Tibial nerve (tissue), 4 donors: ENCODE measurements at regions not wholly inside any gene's neighbourhood (a gene's known extent, or its start where the extent isn't known, plus 50 kb on each side); places are given as distances from the start of the nearest gene placed in this dataset.

Experiments
- EP300 ChIP-seq, 2 donors: sonication (generic); formaldehyde crosslinking; IDR thresholded peaks; one replicate each; pipeline ENCODE4 v1.6.1; 2017; ENCODE audit warnings: antibody characterized with exemption in 2 of 2, mild to moderate bottlenecking in 1 of 2
- POLR2A ChIP-seq, 2 donors: fragments of 450-650 bp; IDR thresholded peaks; one replicate each; pipeline ENCODE4 v1.6.1; 2017; ENCODE audit warnings: antibody characterized with exemption in 2 of 2, mild to moderate bottlenecking in 2 of 2, moderate library complexity in 2 of 2
- TF ChIP-seq, protein P1 (sequence below), 5 experiments: fragments of 200-600 bp in 3 of 5; fragments of 450-650 bp in 2 of 5; sonication (generic) in 3 of 5; IDR thresholded peaks; one replicate each; pipeline ENCODE4 v1.5.1; 2016 to 2019; ENCODE audit warnings: antibody characterized with exemption in 5 of 5, mild to moderate bottlenecking in 3 of 5, moderate library complexity in 2 of 5

DNA sequence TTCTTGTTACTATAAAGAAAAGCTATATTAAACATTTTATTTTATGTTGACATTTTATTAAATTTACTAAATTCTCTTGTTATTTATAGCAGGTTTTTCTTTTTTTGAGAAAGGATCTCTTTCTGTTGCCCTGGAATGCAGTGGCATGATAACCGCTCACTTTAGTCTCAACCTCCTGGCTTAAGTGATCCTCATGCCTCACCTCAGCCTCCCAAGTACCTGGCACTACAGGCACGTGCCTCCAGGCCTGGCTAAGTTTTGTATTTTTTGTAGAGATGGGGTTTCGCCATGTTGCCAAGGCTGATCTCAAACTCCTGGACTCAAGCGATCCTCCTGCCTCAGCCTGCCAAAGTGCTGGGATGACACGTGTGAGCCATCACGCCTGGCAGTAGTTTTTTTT, 280.2 kb upstream of the C9orf72 start:
- TF ChIP-seq, protein P1, sequence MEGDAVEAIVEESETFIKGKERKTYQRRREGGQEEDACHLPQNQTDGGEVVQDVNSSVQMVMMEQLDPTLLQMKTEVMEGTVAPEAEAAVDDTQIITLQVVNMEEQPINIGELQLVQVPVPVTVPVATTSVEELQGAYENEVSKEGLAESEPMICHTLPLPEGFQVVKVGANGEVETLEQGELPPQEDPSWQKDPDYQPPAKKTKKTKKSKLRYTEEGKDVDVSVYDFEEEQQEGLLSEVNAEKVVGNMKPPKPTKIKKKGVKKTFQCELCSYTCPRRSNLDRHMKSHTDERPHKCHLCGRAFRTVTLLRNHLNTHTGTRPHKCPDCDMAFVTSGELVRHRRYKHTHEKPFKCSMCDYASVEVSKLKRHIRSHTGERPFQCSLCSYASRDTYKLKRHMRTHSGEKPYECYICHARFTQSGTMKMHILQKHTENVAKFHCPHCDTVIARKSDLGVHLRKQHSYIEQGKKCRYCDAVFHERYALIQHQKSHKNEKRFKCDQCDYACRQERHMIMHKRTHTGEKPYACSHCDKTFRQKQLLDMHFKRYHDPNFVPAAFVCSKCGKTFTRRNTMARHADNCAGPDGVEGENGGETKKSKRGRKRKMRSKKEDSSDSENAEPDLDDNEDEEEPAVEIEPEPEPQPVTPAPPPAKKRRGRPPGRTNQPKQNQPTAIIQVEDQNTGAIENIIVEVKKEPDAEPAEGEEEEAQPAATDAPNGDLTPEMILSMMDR (IDR thresholded peaks at IDR 0.05) = no peak
- TF ChIP-seq POLR2A (IDR thresholded peaks at IDR 0.05) (no peak), EP300 (IDR thresholded peaks at IDR 0.05) (no peak)
